HepG2 (cell line): ENCODE measurements at regions not wholly inside any gene's neighbourhood (a gene's known extent, or its start where the extent isn't known, plus 50 kb on each side); places are given as distances from the start of the nearest gene placed in this dataset.

Experiments used
- ATAC-seq: fragments of 200-7000 bp; cut with Tn5 transposase; 3 replicates; pipeline ENCODE4 v1.9.1; 2020; ENCODE audit warnings: mild to moderate bottlenecking, moderate library complexity
- BruUV-seq: library from RNA; stranded (reverse); fragments of 400-500 nt; replicated peaks from 2 replicates; lab custom pipeline; 2021; lab: Mats Ljungman, UMichigan
- CTCF ChIA-PET: fragments of 300-600 bp; formaldehyde crosslinking; extraction: SDS; loops from one replicate; lab custom pipeline; 2021; ENCODE audit warnings: low total read pairs, inconsistent platforms, low intra/inter-chr PET ratio; lab: Yijun Ruan, JAX
- POLR2A ChIA-PET: fragments of 350-600 bp; sonication (Branson Sonifier 250); formaldehyde crosslinking; loops from one replicate; lab custom pipeline; 2020; ENCODE audit warnings: antibody characterized with exemption, inconsistent platforms; lab: Yijun Ruan, JAX
- DNase-seq: peaks from one replicate; pipeline ENCODE4 v3.0.0-alpha.2; 2015; ENCODE audit warnings: low spot score
- FAIRE-seq: peaks from 3 replicates; lab custom pipeline; 2011; peaks lifted over from hg19 to GRCh38; lab: Jason Lieb, UNC
- H2AFZ ChIP-seq: one replicate; pipeline ENCODE4 v1.6.1; 2011; ENCODE audit warnings: low read length, inconsistent platforms
- H3K27ac ChIP-seq: fragments of 300-600 bp; 3 replicates; pipeline ENCODE4 v1.8.0; 2011; ENCODE audit warnings: mixed run types, mild to moderate bottlenecking, mixed read lengths, low read length, inconsistent platforms; ENCODE audit not compliant: insufficient read depth; ENCODE audit errors: extremely low read length
- H3K27me3 ChIP-seq, 2 experiments: fragments of 200-600 bp in 1 of 2; 2 replicates in 1 of 2; 3 replicates in 1 of 2; pipeline versions ENCODE4 v1.6.0 to v1.8.0; 2011; ENCODE audit warnings: low read length in 2 of 2, mild to moderate bottlenecking in 2 of 2, moderate library complexity in 2 of 2, inconsistent platforms in 1 of 2; ENCODE audit not compliant: insufficient read depth in 2 of 2, control insufficient read depth in 1 of 2
- H3K36me3 ChIP-seq, 2 experiments: fragments of 200-600 bp in 1 of 2; replicated peaks in 1 of 2; 2 replicates in 1 of 2; 3 replicates in 1 of 2; pipeline versions ENCODE4 v1.5.1 to v1.8.0; 2011; ENCODE audit warnings: low read length in 2 of 2, inconsistent platforms in 1 of 2; ENCODE audit not compliant: insufficient read depth in 2 of 2, control insufficient read depth in 1 of 2
- H3K4me1 ChIP-seq: 2 replicates; pipeline ENCODE4 v1.5.1; 2012; ENCODE audit warnings: low read length, inconsistent platforms; ENCODE audit not compliant: insufficient read depth
- H3K4me2 ChIP-seq: 2 replicates; pipeline ENCODE4 v1.6.0; 2011; ENCODE audit warnings: low read depth, low read length, inconsistent platforms
- H3K4me3 ChIP-seq, 3 experiments: fragments of 200-600 bp in 1 of 3; sonication (generic), shearing (Covaris generic) in 1 of 3; replicated peaks in 1 of 3; 2 replicates each; pipeline ENCODE4 v1.5.1; 2011 to 2016; ENCODE audit warnings: low read length in 3 of 3, inconsistent platforms in 2 of 3, low read depth in 2 of 3, mild to moderate bottlenecking in 2 of 3, control low read depth in 1 of 3, mixed read lengths in 1 of 3; ENCODE audit not compliant: insufficient read depth in 1 of 3
- H3K79me2 ChIP-seq: one replicate; pipeline ENCODE4 v1.6.1; 2011; ENCODE audit warnings: low read length, inconsistent platforms; ENCODE audit not compliant: insufficient read depth
- H3K9ac ChIP-seq: 2 replicates; pipeline ENCODE4 v1.6.0; 2011; ENCODE audit warnings: mild to moderate bottlenecking, low read depth, low read length, inconsistent platforms; ENCODE audit not compliant: insufficient read depth
- H3K9me3 ChIP-seq: 2 replicates; pipeline ENCODE4 v1.5.1; 2012; ENCODE audit warnings: mild to moderate bottlenecking, low read length
- H4K20me1 ChIP-seq: 2 replicates; pipeline ENCODE4 v1.6.0; 2011; ENCODE audit warnings: inconsistent platforms, mild to moderate bottlenecking, low read length, moderate library complexity; ENCODE audit not compliant: insufficient read depth
- FIP1L1 ChIP-seq: fragments of 200-400 bp; formaldehyde crosslinking; IDR thresholded peaks from 2 replicates; pipeline ENCODE4 v1.6.1; 2018; ENCODE audit warnings: low read depth, mild to moderate bottlenecking, low read length, moderate library complexity, borderline replicate concordance; ENCODE audit not compliant: insufficient read depth
- HNF4G ChIP-seq, 2 experiments: sonication (generic) in 1 of 2; formaldehyde crosslinking in 1 of 2; IDR thresholded peaks; 2 replicates each; pipeline versions ENCODE4 v1.4.0 to v1.6.1; 2011 to 2020; ENCODE audit warnings: borderline replicate concordance in 2 of 2, low read depth in 2 of 2, mild to moderate bottlenecking in 2 of 2, low read length in 1 of 2, missing genetic modification reagents in 1 of 2, moderate library complexity in 1 of 2
- HNRNPLL ChIP-seq: fragments of 200-400 bp; formaldehyde crosslinking; IDR thresholded peaks from 2 replicates; pipeline ENCODE4 v1.6.1; 2017; ENCODE audit warnings: mild to moderate bottlenecking, low read depth, low read length; ENCODE audit not compliant: poor library complexity, severe bottlenecking
- HOXA5 ChIP-seq: sonication (generic); formaldehyde crosslinking; IDR thresholded peaks from 2 replicates; pipeline ENCODE4 v1.4.0; 2020; ENCODE audit warnings: missing genetic modification reagents
- SP2 ChIP-seq: sonication (generic); formaldehyde crosslinking; IDR thresholded peaks from 2 replicates; pipeline ENCODE4 v1.5.1; 2020; ENCODE audit warnings: mild to moderate bottlenecking, missing genetic modification reagents
- THRA ChIP-seq: sonication (generic); formaldehyde crosslinking; IDR thresholded peaks from 2 replicates; pipeline ENCODE4 v1.4.0; 2020; ENCODE audit warnings: missing genetic modification reagents, borderline replicate concordance
- ZC3H13 ChIP-seq: sonication (generic); formaldehyde crosslinking; IDR thresholded peaks from 2 replicates; pipeline ENCODE4 v1.8.1; 2023; ENCODE audit warnings: mild to moderate bottlenecking, missing genetic modification reagents, moderate library complexity
- ZHX1 ChIP-seq: sonication (generic); formaldehyde crosslinking; IDR thresholded peaks from 2 replicates; pipeline ENCODE4 v1.8.1; 2022; ENCODE audit warnings: low read depth, mild to moderate bottlenecking, missing genetic modification reagents
- ZNF251 ChIP-seq: sonication (generic); formaldehyde crosslinking; IDR thresholded peaks from 2 replicates; pipeline ENCODE4 v1.9.0; 2021; ENCODE audit warnings: mild to moderate bottlenecking, missing genetic modification reagents
- ZNF274 ChIP-seq: sonication (generic); formaldehyde crosslinking; IDR thresholded peaks from 2 replicates; pipeline ENCODE4 v1.5.1; 2020; ENCODE audit warnings: mild to moderate bottlenecking, missing genetic modification reagents
- ZNF280B ChIP-seq: sonication (generic); formaldehyde crosslinking; IDR thresholded peaks from 2 replicates; pipeline ENCODE4 v1.5.0; 2020; ENCODE audit warnings: missing genetic modification reagents, mild to moderate bottlenecking, borderline replicate concordance
- ZNF30 ChIP-seq: sonication (generic); formaldehyde crosslinking; IDR thresholded peaks from 2 replicates; pipeline ENCODE4 v1.5.0; 2020; ENCODE audit warnings: mild to moderate bottlenecking, missing genetic modification reagents
- ZNF33A ChIP-seq: sonication (generic); formaldehyde crosslinking; IDR thresholded peaks from 2 replicates; pipeline ENCODE4 v1.5.1; 2020; ENCODE audit warnings: missing genetic modification reagents, mild to moderate bottlenecking, moderate library complexity, borderline replicate concordance
- ZNF367 ChIP-seq: sonication (generic); formaldehyde crosslinking; IDR thresholded peaks from 2 replicates; pipeline ENCODE4 v1.4.0; 2020; ENCODE audit warnings: missing genetic modification reagents, borderline replicate concordance
- WGBS: methylation state at CpG from one replicate; pipeline ENCODE4 v1.1.6; 2017; ENCODE audit warnings: low lambda C conversion rate; 5-methylcytosine and 5-hydroxymethylcytosine counted together
- in situ Hi-C: cut with HindIII; loops from 2 replicates; pipeline ENCODE4 v1.10.0; 2017; ENCODE audit warnings: low pct_unique_long_range_greater_than_20kb; ENCODE audit not compliant: extremely low pct_ligation_motif_present
- intact Hi-C: fragments of 100-400 bp; cut with micrococcal nuclease; formaldehyde crosslinking; loops from one replicate; pipeline ENCODE4 v1.10.0; 2022; ENCODE audit not compliant: unreplicated experiment

- TF ChIP-seq ZHX1 (CRISPR knock-in tag) = no peak
- TF ChIP-seq ZNF33A (CRISPR knock-in tag) = no peak
- TF ChIP-seq SP2 (CRISPR knock-in tag) = no peak
Measured at GRCh38 chr15:24146251-24146650, 459.1 kb upstream of the NDN start (continued).

GRCh38 chr15:24150542-24150941, 463.4 kb upstream of the NDN start:
- DNase-seq (no peak), FAIRE-seq (no peak), ATAC-seq (no peak)
- in situ Hi-C loops (no loop called here), intact Hi-C loops (no loop called here)
- no peak overlapping the region for H3K9ac ChIP-seq
- no peak overlapping the region for H3K4me3 ChIP-seq
- H3K4me2 ChIP-seq = no peak overlapping the region
- H3K27ac ChIP-seq = no peak overlapping the region
- H3K4me1 ChIP-seq = no peaks in the 10 kb centered on the region
- TF ChIP-seq ZC3H13 (CRISPR knock-in tag) (no peak), THRA (CRISPR knock-in tag) (no peak), HNF4G (IDR thresholded peaks at IDR 0.05; ENCODE audit: borderline replicate concordance, low read depth, low read length) (no peak), HNF4G (CRISPR knock-in tag; IDR thresholded peaks at IDR 0.05; ENCODE audit: borderline replicate concordance, low read depth) (no peak), ZNF280B (CRISPR knock-in tag) (no peak), HNRNPLL (no peak), ZNF274 (no peak), ZNF30 (CRISPR knock-in tag) (no peak), ZNF251 (CRISPR knock-in tag) (no peak), HOXA5 (no peak), FIP1L1 (no peak), ZNF367 (no peak)
- no peaks in the 10 kb centered on the region for H3K27me3 ChIP-seq
- H2AFZ ChIP-seq = no peak overlapping the region
- H4K20me1 ChIP-seq = no peaks in the 10 kb centered on the region
- peaks cover 80% of the 10 kb centered on the region for H3K9me3 ChIP-seq
- WGBS = 3% methylated on average over 2 of the region's 2 CpGs
- no peaks in the 10 kb centered on the region for H3K36me3 ChIP-seq
- ChIA-PET POLR2A (no interaction called here), CTCF (no interaction called here)
- no peaks in the 10 kb centered on the region for H3K79me2 ChIP-seq
- BruUV-seq = no TSS peak
